OCI-LY1 (cell line): ENCODE measurements at regions not wholly inside any gene's neighbourhood (a gene's known extent, or its start where the extent isn't known, plus 50 kb on each side); places are given as distances from the start of the nearest gene placed in this dataset.

Experiments used
- EZH2 ChIP-seq: fragments of 200-600 bp; sonication (generic), shearing (Covaris generic); IDR thresholded peaks from 2 replicates; pipeline ENCODE4 v1.8.0; 2017; ENCODE audit warnings: borderline replicate concordance, mixed run types, mild to moderate bottlenecking, antibody characterized with exemption, low read length, moderate library complexity, mixed read lengths
- TF ChIP-seq, protein P1 (sequence below): fragments of 200-600 bp; sonication (generic), shearing (Covaris generic); IDR thresholded peaks from 2 replicates; pipeline ENCODE4 v1.5.1; 2017; ENCODE audit warnings: mild to moderate bottlenecking, antibody characterized with exemption, low read length, moderate library complexity, mixed read lengths

DNA sequence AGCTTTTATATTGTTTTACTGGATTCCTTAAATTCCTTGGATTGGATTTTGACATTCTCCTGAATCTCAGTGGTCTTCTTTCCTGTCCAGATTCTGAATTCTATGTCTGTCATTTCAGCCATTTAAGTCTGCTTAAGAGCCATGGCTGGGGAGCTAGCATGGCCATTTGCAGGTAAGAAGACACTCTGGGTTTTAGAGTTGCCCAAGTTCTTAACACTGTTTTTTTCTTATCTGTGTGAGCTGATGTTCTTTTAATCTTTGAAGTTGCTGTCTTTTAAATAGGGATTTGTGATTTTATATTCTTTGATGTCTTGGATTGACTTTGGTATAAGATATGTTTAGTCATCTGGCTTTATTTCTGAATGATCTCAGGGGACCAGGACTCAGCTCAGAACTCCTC is 677.2 kb downstream of the CCDC85A start:
- TF ChIP-seq, protein P1, sequence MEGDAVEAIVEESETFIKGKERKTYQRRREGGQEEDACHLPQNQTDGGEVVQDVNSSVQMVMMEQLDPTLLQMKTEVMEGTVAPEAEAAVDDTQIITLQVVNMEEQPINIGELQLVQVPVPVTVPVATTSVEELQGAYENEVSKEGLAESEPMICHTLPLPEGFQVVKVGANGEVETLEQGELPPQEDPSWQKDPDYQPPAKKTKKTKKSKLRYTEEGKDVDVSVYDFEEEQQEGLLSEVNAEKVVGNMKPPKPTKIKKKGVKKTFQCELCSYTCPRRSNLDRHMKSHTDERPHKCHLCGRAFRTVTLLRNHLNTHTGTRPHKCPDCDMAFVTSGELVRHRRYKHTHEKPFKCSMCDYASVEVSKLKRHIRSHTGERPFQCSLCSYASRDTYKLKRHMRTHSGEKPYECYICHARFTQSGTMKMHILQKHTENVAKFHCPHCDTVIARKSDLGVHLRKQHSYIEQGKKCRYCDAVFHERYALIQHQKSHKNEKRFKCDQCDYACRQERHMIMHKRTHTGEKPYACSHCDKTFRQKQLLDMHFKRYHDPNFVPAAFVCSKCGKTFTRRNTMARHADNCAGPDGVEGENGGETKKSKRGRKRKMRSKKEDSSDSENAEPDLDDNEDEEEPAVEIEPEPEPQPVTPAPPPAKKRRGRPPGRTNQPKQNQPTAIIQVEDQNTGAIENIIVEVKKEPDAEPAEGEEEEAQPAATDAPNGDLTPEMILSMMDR = no peak
- no peak for TF ChIP-seq EZH2
